NCI-H345 treated with DMSO at 0.1 percent for 48 hours (cell line): ENCODE measurements at regions not wholly inside any gene's neighbourhood (a gene's known extent, or its start where the extent isn't known, plus 50 kb on each side); places are given as distances from the start of the nearest gene placed in this dataset.

Source experiments
- DNase-seq: peaks from one replicate; lab custom pipeline; 2025; ENCODE audit not compliant: unreplicated experiment; lab: John Stamatoyannopoulos, UW

DNA sequence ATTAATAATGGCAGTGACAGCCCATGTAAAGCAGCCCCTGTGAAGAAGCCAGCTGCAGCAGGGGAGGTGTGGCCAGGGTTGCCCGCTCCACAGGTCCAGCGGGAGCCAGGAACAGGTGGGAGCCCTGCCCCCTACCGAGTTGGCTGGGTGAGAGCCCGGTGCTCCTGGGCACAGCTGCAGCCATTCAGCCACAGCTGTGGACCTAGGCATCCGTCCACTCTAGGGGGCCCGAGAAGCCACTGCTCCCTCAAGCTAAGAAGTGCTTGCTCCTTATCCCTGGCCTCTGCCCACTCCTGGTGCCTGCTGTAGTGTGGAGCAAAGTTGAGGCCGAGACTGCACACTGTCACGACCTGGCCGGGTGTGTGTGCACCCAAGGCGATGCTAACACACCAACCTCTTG, 1469.0 kb downstream of the PCDH7 start:
- DNase-seq: no peak

DNA sequence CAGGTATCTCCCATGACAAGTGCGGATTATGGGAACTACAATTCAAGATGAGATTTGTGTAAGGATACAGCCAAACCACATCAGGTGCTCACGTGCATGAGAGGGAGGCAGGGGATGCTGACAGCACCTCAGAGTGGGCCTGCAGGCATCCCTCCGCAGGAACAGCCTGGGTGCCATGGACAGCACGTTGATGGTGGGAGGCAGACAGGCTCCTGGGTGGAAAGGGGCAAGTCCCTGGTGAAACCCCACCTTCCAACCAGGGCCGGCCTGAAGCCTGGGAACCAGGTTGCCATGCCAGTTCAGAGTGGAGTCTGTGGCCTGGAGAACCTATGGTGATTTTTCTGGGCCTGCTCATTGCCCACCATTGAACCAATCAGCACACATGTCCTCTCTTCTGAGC, 1469.6 kb downstream of the PCDH7 start:
- DNase-seq: no peak

DNA sequence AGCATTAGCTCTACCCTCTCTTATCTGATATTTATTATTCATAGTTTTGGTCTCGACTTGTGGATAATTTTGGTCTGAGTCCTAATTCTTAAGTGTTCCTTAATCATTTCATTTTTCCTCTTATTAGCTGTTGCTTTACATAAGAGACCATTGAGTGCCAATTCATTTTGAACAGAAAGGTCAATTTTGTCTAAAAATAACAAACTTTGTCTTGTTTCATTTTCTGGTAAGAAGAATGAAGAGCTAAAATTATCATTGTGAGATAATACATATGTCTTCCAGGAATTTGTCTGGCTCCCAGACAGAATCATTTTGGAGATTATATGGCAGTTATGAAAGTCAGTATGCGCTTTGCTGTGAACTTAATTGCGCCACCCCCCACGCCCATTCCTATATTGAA, 1471.8 kb downstream of the PCDH7 start:
- no peak for DNase-seq

DNA sequence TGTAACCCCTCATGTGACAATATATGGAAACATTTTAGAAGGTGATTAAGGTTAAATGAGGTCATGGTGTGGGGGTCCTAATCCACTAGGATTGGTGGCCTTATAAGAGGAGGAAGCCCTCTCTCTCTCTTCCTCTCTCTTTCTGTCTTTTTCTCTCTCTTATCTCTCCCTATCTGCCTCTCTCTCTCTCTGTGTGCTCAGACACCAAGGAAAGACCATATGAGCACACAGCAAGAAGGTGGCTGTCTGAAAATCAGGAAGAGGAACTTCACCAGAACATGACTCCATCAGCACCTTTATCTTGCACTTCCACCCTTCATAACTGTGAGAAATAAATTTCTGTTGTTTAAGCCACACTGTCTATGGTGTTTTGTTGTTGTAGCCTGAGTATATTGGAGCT, 1472.2 kb downstream of the PCDH7 start:
- no peak for DNase-seq

DNA sequence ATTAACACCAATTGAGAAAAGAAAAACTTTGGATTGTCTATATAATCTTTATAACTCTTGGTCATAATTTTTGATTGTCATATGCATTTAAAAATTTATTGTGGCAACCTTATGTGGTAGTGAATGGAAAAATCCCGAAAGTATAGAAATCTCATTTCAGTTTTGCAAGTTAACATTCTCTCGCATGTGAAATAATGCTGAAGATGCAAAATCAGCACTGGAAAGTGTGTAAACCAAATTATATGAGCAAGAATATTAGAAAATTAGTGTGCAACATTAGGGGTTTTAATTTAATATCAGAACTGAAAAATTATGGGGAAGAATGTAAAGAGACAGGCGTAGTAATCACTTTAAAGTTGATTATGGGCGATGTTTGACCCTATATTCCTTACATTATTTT, 1472.8 kb downstream of the PCDH7 start:
- no peak for DNase-seq

DNA sequence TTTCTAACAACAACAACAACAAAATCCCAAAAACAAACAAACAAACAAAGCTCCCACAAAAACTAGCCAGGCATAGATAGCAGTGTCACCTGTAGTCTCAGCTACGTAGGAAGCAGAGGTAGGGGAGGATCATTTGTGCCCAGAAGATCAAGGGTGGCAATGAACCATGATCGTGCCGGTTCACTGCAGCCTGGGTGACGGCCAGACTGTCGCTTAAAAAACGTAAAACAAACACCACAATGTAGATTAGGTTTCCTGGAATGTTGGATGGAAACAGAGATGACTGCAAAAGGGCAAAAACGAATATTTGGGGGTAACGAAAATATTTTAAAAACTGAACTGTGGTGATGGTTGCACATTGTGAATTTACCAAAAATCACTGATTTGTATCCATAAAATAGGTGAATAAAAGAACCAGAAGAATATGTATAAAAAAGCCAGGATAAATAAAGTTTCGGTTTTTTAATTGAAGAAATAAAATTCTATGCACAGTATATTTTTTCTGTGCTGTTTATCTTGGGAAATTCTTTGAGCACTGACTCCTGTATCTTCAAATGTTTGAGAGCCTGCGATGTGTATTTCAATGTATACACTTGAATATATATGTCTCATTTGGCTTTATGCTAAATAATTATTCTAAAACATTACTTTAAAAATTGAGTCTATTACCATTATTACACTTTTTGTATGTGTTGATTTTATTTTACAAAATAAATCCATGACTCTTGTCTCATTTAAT, 1477.0 kb downstream of the PCDH7 start:
- no peak for DNase-seq

DNA sequence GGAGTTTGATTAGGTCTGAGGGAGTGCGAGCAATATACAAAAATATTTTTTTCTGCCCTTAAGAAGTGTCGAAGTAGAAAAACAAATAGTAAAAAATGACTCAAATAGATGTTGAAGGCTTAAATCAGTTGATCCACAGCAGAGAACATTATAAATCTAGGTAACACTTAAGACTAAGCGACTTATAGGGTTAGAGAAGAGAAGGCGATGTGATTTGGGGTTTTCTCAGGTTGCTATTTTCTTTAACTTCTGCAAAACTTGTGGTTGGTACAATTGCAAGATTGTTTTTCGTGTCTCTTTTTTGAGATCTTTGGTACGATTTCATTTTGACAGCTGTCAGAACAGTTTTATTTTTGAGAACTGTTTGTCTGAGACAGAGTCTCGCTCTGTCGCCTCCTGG, 1479.5 kb downstream of the PCDH7 start:
- DNase-seq: no peak

DNA sequence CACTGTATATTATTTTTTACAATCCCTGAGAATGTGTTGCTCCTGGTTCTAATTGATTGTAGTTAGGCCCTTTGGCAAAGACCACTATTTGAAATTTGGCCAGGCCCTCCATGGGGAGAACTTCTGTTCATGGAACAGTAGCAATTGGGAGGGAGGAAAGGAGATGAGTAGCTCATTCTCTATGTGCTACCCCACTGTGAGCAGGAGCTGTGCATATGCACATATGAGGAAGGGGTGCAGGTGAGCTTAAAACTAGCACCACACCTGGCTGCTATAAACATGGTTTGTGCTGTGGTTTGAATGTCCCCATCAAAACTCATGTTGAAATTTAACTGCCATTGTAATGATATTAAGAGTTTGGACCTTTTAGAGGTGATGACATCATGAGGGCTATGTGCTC, 1483.2 kb downstream of the PCDH7 start:
- DNase-seq: no peak

DNA sequence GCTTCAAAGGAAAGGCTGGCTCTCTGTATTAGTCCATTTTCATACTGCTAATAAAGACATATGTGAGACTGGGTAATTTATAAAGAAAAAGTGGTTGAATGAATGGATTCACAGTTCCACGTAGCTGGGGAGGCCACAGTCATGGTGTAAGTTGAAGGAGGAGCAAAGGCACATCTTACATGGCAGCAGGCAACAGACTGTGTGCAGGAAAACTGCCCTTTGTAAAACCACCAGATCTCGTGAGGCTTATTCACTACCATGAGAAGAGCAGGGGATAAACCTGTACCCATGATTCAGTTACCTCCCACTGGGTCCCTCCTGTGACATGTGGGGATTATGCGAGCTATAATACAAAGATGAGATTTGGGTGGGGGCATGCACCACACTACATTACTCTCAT, 1486.6 kb downstream of the PCDH7 start:
- DNase-seq: no peak

DNA sequence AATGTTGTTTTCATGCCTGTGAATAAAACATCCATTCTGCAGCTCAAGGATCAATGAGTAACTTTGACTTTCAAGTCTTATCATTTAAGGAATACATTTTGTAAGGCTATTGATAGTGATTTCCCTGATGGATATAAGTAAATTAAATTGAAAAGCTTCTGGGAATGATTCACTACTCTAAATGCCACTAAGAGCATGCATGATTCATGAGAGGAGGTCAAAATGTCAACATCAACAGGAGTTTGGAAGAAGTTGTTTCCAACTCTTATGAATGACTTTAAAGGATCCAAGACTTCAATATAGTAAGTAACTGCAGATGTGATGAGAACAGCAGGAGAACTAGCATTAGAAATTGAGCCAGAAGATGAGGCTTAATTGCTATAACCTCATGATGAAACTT, 1487.3 kb downstream of the PCDH7 start:
- no peak for DNase-seq

DNA sequence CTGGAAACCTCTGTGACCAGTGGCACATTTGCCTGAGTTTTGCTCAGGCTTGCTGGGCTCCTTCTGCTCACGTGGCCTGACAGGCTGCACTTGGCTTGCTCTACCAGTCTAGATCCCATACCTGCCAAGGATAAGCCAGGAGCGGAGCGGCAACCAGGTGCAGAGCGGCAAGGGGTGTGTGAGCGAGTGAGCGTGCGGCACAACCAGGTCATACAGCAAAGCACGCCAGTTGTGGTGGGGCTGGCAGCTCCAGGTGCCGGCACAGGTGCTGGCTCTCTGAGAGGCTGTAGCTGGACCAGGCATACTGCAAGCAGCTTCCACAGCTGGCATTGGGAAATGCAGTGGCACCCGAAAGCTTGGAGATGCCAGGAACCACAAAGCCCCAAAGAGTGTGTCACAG, 1495.1 kb downstream of the PCDH7 start:
- DNase-seq: no peak

DNA sequence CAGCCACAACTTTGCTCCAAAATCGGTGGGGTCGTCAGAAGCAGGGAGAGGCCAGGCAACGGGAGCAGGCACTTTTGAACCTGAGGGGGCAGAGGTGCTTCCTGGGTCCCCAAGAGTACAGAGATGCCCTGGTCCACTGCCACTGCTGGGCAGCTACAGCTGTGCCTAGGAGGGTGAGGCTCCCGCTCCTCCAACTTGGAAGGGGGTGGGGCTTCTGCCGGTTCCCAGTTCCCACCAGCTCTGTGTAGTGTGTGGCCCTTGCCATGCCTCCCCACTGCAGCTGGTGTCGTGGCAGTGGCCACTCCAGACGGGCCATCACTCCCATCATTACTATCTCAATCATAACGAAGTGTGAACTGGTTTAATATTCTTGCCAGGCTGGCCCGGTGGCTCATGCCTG, 1496.3 kb downstream of the PCDH7 start:
- DNase-seq: no peak

DNA sequence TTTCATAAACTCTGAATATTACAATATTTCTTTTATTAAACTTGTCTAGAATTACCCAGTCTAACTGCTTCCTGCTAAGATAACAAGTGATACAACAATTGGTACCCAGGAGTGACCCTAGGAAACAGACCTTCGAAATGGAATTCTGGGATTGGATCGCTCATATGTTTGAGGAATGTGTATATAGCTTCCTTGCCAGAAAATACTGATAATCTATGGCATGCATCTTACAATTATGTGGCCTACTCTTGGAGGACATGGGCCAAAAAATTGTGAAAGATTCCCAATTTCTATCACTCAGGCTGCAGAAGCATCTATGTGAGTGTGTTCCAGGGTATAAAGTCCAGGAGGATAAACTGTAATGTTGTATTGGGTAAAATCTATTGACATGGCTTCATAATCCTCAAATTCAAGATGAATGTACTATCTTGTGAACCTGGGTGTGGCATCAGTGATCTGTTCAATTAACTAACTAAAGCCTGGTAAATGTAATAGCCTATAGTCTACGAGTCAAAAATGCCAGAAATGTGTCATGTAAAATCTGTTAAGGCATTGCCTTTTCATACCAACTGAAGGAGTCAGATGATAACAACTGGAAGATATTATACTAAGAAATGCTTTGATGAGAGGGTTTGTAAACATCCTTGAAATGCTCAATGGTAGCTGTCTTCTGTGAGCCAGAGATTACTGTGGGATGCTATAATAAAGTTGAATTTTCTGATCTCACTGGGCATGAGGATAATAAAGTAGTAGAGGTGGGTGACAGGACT, 1499.3 kb downstream of the PCDH7 start:
- no peak for DNase-seq

DNA sequence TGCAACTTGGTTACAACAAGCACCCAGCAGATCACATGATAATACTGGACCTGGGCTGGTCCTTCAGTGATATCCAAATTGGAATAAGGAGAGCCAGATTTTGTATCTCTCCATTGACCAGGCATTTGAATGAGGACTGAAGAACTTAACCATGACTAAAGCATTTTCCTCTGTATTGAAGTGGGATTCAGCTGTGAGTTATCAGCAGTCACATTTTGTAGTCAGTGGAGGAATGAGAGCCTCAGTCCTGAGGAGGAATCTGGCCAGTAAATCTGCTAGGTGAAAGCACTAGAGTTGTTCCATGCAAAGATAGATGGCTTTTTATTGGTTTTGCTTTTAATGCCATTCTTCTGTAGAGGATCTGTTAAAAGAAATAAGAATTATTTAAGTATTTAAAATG, 1506.0 kb downstream of the PCDH7 start:
- DNase-seq: no peak

DNA sequence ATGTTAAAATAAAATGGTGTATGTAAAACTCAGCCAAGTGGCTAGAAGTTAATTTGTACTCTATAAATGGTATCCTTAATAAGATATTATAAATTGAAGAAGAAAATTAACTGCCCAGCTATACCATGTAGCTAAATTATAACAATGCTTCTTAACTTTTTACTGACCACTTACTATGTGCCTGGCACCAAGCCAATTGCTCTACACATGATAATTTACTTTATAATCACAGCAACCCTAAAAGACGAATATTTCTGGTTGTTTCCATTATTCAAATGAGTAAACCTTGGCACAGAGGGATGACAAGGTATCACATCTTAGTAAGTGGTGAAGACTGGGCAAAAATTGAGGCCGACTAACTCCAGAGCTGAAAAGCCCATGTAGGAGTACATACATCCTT, 1506.6 kb downstream of the PCDH7 start:
- DNase-seq: no peak

DNA sequence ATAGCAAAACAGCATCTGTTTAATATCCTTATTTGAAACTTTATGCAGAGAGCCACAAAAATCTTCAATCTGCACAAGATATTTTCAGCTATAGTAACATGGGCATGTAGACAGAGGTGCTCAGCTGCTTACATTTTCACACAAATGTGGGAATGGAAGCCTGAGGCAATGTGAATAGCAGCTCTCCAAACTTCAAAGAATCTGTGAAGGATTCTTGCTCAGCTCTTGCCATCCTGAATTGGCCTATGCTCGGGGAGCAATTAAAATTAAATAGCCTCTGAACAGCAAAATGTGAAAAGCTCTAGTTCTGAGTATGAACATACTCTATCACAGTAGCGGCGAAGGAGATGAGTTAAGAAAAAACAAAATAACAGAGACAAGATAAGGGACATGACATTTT, 1523.8 kb downstream of the PCDH7 start:
- no peak for DNase-seq

DNA sequence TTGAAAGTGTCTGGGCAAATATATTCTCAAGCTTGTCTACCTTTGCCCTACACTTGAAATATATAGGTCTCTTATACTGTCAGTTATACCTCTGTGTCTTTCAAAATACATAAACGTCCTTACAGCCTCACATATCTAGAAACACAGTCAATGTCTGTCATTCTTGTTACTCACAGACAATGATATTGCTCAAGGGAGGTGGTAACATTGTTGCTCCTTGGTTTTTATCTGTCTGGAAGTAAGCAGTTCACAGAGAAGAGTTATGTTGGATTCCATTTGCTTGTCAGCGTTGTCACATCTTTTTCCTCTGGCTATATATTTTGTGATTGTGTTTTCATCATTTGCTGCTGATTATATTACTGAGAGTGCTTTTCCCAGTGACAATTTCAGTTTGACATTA, 1528.9 kb downstream of the PCDH7 start:
- no peak for DNase-seq

DNA sequence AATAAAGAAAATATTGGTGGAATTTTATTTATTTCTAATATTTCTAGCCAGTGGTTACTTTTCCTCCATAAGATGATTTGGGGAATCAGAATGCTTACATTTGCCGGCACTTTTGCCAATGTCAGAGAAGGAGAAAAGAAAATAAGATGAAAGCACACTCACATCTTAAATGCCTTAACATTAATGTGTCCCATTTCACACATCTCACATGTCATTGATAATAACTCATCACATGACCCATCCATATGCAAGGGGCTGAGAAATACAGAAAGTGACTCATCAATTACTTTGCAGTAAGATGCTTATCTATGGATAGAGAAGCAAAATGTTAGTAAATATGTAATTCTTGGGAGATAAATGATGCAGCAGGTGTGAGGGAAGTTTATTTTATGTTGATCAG, 1531.0 kb downstream of the PCDH7 start:
- DNase-seq: no peak

DNA sequence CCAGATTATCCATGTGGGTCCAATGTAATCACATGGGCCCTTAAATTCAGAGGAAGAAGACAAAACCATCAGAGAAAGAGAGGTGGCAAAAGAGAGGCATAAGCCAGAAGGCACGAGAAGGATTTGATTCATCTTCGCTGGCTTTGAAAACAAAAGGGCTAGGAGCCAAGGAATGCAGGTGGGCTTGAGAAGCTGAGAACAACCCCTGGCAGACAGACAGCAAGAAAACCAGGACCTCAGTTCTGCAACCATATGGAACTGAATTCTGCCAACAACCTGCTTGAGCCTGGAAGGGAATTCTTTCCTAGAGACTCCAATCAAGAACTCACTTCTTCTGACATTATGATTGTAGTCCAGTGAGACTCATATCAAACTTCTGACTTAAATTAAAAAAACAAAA, 1531.8 kb downstream of the PCDH7 start:
- no peak for DNase-seq

DNA sequence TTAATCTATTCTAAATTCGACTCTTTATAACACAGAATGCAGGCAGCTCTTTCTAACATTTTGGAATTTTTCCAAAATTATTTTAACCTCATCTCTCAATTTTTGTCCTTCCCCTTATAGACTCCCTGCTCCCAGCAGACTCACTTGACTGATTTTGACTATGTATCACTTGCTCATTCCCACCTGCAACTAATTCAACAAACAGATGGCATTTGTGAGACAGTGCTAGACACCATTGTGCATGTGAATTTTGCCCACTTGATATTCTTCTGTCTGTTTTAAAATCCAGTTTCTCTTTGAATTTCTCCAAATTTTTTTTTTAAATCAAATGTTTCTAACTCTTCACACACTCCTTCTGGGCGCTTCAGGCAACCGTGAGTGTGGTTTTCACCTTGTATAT, 1534.0 kb downstream of the PCDH7 start:
- no peak for DNase-seq

DNA sequence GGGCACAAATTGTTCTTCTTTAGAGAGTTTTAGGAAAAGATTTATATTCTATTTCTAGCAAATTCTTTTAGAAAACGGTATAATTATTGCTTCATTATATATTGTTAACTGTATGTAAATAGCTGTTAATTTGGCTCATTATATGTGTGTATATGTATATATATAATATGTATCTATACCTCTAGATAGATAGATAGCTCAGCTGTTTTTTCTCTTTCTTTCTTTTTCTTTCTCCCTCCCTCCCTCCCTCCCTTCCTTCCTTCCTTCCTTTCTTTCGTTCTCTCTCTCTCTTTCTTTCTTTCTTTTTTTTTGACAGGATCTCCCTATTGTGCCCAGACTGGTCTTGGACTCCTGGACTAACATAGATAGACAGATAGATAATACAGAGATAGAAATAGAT, 1538.8 kb downstream of the PCDH7 start:
- DNase-seq: no peak

DNA sequence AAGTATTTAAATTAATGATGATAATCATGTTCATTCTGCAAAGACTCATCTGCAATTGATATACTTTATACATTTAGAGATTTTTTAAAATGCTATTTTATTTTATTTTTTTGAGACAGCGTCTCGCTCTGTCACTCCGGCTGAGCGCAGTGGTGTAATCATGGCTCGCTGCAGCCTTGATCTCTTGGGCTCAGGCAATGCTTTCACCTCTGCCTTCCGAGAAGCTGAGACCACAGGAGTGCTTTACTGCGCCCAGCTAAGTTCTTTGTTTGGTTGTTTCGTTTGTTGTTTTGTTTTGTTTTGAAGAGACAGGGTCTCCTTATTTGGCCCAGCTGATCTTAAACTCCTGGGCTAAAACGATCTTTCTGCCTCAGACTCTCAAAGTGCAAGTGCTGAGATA, 1541.0 kb downstream of the PCDH7 start:
- no peak for DNase-seq

DNA sequence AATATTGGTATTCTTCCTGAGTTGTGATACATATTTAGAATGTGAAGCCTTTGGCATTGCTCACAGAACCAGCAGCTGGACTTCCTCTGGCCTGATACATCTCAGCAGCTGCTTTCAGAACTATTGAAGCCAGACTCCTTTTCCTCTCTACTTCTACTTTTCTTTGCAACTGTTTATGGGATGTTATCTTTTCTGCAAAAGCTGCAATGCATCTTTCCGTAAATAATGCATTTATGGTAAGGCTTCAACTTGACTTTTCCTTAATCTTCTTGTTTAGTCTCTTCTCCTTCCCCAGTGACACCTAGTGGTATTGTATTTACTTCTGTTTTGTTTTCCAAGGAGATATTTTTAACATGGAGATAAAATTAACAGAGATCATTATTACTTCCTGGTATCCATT, 1548.7 kb downstream of the PCDH7 start:
- DNase-seq: no peak
